Gastrocnemius medialis (tissue), 4 donors: ENCODE measurements at regions not wholly inside any gene's neighbourhood (a gene's known extent, or its start where the extent isn't known, plus 50 kb on each side); places are given as distances from the start of the nearest gene placed in this dataset.

Source experiments
- CTCF ChIP-seq, 5 experiments: fragments of 450-650 bp in 3 of 5; fragments of 200-600 bp in 2 of 5; sonication (generic) in 2 of 5; IDR thresholded peaks in 4 of 5; conservative IDR thresholded peaks in 1 of 5; 1 replicate in 4 of 5; 2 replicates in 1 of 5; pipeline ENCODE4 v1.5.1; 2016 to 2019; ENCODE audit warnings: antibody characterized with exemption in 5 of 5, mild to moderate bottlenecking in 3 of 5, moderate library complexity in 3 of 5
- POLR2A ChIP-seq, 2 donors: fragments of 450-650 bp; IDR thresholded peaks; one replicate each; pipeline ENCODE4 v1.6.1; 2017; ENCODE audit warnings: antibody characterized with exemption in 2 of 2, mild to moderate bottlenecking in 2 of 2, moderate library complexity in 2 of 2

- TF ChIP-seq CTCF (IDR thresholded peaks at IDR 0.05 in 4 of 5, conservative IDR thresholded peaks at IDR 0.05 in 1 of 5) (no peak), POLR2A (IDR thresholded peaks at IDR 0.05) (no peak)
These were observed 105.5 kb upstream of the WAC start for GRCh38 chr10:28427376-28427775.
